OCI-LY3 (cell line): ENCODE measurements at regions not wholly inside any gene's neighbourhood (a gene's known extent, or its start where the extent isn't known, plus 50 kb on each side); places are given as distances from the start of the nearest gene placed in this dataset.

Experiments
- EZH2phosphoT487 ChIP-seq: fragments of 200-600 bp; shearing (Covaris generic); IDR thresholded peaks from 2 replicates; pipeline ENCODE4 v1.6.1; 2018; ENCODE audit warnings: antibody characterized with exemption, mixed run types, low read depth
- TF ChIP-seq, protein P1 (sequence below): fragments of 200-600, 300-600 bp; sonication (generic); IDR thresholded peaks from 2 replicates; pipeline ENCODE4 v1.5.1; 2014; ENCODE audit warnings: antibody characterized with exemption, low read length, low read depth

- TF ChIP-seq, protein P1, sequence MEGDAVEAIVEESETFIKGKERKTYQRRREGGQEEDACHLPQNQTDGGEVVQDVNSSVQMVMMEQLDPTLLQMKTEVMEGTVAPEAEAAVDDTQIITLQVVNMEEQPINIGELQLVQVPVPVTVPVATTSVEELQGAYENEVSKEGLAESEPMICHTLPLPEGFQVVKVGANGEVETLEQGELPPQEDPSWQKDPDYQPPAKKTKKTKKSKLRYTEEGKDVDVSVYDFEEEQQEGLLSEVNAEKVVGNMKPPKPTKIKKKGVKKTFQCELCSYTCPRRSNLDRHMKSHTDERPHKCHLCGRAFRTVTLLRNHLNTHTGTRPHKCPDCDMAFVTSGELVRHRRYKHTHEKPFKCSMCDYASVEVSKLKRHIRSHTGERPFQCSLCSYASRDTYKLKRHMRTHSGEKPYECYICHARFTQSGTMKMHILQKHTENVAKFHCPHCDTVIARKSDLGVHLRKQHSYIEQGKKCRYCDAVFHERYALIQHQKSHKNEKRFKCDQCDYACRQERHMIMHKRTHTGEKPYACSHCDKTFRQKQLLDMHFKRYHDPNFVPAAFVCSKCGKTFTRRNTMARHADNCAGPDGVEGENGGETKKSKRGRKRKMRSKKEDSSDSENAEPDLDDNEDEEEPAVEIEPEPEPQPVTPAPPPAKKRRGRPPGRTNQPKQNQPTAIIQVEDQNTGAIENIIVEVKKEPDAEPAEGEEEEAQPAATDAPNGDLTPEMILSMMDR, result no peak
- no peak for TF ChIP-seq EZH2phosphoT487
These were observed 176.6 kb downstream of the KTN1 start for GRCh38 chr14:55756557-55756956.
